B cell (primary cell): ENCODE measurements at regions not wholly inside any gene's neighbourhood (a gene's known extent, or its start where the extent isn't known, plus 50 kb on each side); places are given as distances from the start of the nearest gene placed in this dataset.

ENCODE experiments used
- ATAC-seq: fragments of 200-7000 bp; cut with Tn5 transposase; one replicate; pipeline ENCODE4 v1.10.0; 2021; ENCODE audit warnings: low read depth, mild to moderate bottlenecking, moderate number of reproducible peaks, moderate library complexity
- CTCF ChIA-PET: fragments of 350-600 bp; sonication (Branson Sonifier 250); formaldehyde crosslinking; loops from one replicate; lab custom pipeline; 2021; ENCODE audit warnings: antibody characterized with exemption, inconsistent platforms; lab: Charles Lee
- POLR2A ChIA-PET: fragments of 350-600 bp; sonication (Branson Sonifier 250); formaldehyde crosslinking; loops from one replicate; lab custom pipeline; 2021; ENCODE audit warnings: antibody characterized with exemption; lab: Charles Lee
- DNase-seq: peaks from one replicate; pipeline ENCODE4 v3.0.0; 2013
- H2AFZ ChIP-seq: 2 replicates; pipeline ENCODE4 v1.6.1; 2012; ENCODE audit warnings: mild to moderate bottlenecking, low read depth, low read length; ENCODE audit not compliant: insufficient read depth, poor library complexity, severe bottlenecking
- H3K27ac ChIP-seq, 2 donors: 1 replicate in 1 of 2; 2 replicates in 1 of 2; pipeline ENCODE4 v1.5.1; 2012 to 2013; ENCODE audit warnings: low read length in 2 of 2, mild to moderate bottlenecking in 2 of 2, moderate library complexity in 1 of 2
- H3K27me3 ChIP-seq, 4 experiments: fragments of 200-600 bp in 1 of 4; sonication (generic) in 1 of 4; replicated peaks in 1 of 4; 1 replicate in 2 of 4; 2 replicates in 2 of 4; pipeline versions ENCODE4 v1.6.1 to v1.7.0; 2013 to 2016; ENCODE audit warnings: low read length in 3 of 4, mild to moderate bottlenecking in 2 of 4, mixed read lengths in 1 of 4, moderate library complexity in 1 of 4; ENCODE audit not compliant: insufficient read depth in 4 of 4, control insufficient read depth in 3 of 4; ENCODE audit errors: control extremely low read depth in 1 of 4
- H3K36me3 ChIP-seq, 2 experiments: replicated peaks in 1 of 2; 1 replicate in 1 of 2; 2 replicates in 1 of 2; pipeline versions ENCODE4 v1.6.1 to v1.7.1; 2013; ENCODE audit warnings: low read length in 1 of 2; ENCODE audit not compliant: insufficient read depth in 2 of 2, control insufficient read depth in 1 of 2; ENCODE audit errors: control extremely low read depth in 1 of 2, extremely low read depth in 1 of 2
- H3K4me1 ChIP-seq, 2 donors: fragments of 200-600 bp in 1 of 2; sonication (generic) in 1 of 2; 1 replicate in 1 of 2; 2 replicates in 1 of 2; pipeline versions ENCODE4 v1.5.1 to v1.6.1; 2013 to 2017; ENCODE audit warnings: low read length in 2 of 2; ENCODE audit not compliant: control insufficient read depth in 2 of 2, insufficient read depth in 2 of 2
- H3K4me2 ChIP-seq: replicated peaks from 2 replicates; pipeline ENCODE3; 2012; ENCODE audit warnings: mild to moderate bottlenecking, low read depth, low read length; ENCODE audit not compliant: poor library complexity, severe bottlenecking
- H3K4me3 ChIP-seq, 5 experiments: fragments of 200-600 bp in 1 of 5; sonication (generic) in 1 of 5; 1 replicate in 3 of 5; 2 replicates in 2 of 5; pipeline versions ENCODE4 v1.5.1 to v1.7.0; 2011 to 2016; ENCODE audit warnings: low read length in 4 of 5, mild to moderate bottlenecking in 4 of 5, low read depth in 2 of 5, control low read depth in 1 of 5, moderate library complexity in 1 of 5; ENCODE audit not compliant: insufficient read depth in 1 of 5; ENCODE audit errors: control extremely low read depth in 1 of 5, extremely low read depth in 1 of 5
- H3K79me2 ChIP-seq: fragments of 200-600 bp; sonication (generic); one replicate; pipeline ENCODE4 v1.6.0; 2016; ENCODE audit warnings: low read length; ENCODE audit not compliant: control insufficient read depth, insufficient read depth
- H3K9ac ChIP-seq: fragments of 200-600 bp; sonication (generic); 2 replicates; pipeline ENCODE4 v1.6.1; 2017; ENCODE audit warnings: mild to moderate bottlenecking, low read length, moderate library complexity
- H3K9me3 ChIP-seq, 3 donors: one replicate each; pipeline versions ENCODE4 v1.6.1 to v1.7.1; 2013; ENCODE audit warnings: low read length in 2 of 3; ENCODE audit not compliant: control insufficient read depth in 2 of 3, insufficient read depth in 1 of 3; ENCODE audit errors: control extremely low read depth in 1 of 3
- H4K20me1 ChIP-seq: 2 replicates; pipeline ENCODE4 v1.6.0; 2012; ENCODE audit warnings: mild to moderate bottlenecking, low read length; ENCODE audit not compliant: insufficient read depth, control insufficient read depth, poor library complexity, severe bottlenecking
- H3K27ac Mint-ChIP-seq: one replicate; pipeline ENCODE4 v1.8.0; 2021; ENCODE audit warnings: mixed read lengths
- H3K27me3 Mint-ChIP-seq: one replicate; pipeline ENCODE4 v1.8.0; 2021; ENCODE audit warnings: mixed read lengths
- H3K4me1 Mint-ChIP-seq: one replicate; pipeline ENCODE4 v1.8.0; 2021; ENCODE audit warnings: mixed read lengths
- H3K4me3 Mint-ChIP-seq: one replicate; pipeline ENCODE4 v1.8.0; 2021; ENCODE audit warnings: mixed read lengths
- H3K9me3 Mint-ChIP-seq: one replicate; pipeline ENCODE4 v1.8.0; 2022; ENCODE audit warnings: mixed read lengths; ENCODE audit not compliant: insufficient read depth
- EZH2 ChIP-seq: IDR thresholded peaks from 2 replicates; pipeline ENCODE4 v1.6.1; 2012; ENCODE audit warnings: borderline replicate concordance, low read depth, mild to moderate bottlenecking, moderate library complexity, low read length; ENCODE audit not compliant: insufficient read depth, poor library complexity, severe bottlenecking
- WGBS: methylation state at CpG from one replicate; pipeline ENCODE4 v1.1.5; 2013; ENCODE audit warnings: missing lambda C conversion rate; ENCODE audit not compliant: insufficient coverage; 5-methylcytosine and 5-hydroxymethylcytosine counted together
- intact Hi-C: fragments of 100-400 bp; cut with micrococcal nuclease; formaldehyde crosslinking; loops from one replicate; pipeline ENCODE4 v1.10.0; 2022
- TF ChIP-seq, protein P1 (sequence below): fragments of 200-600 bp; IDR thresholded peaks from one replicate; pipeline ENCODE4 v1.8.0; 2022; ENCODE audit warnings: antibody characterized with exemption, mild to moderate bottlenecking

GRCh38 chr2:71852141-71852711, 295.4 kb downstream of the CYP26B1 start:
- peaks cover 4% of the 10 kb centered on the region for H3K9me3 Mint-ChIP-seq
- no peak overlapping the region for H3K4me3 ChIP-seq
- WGBS, result 29% methylated on average over 23 of the region's 32 CpGs

GRCh38 chr2:71851094-71851750, 296.4 kb downstream of the CYP26B1 start:
- Histone ChIP-seq H3K4me3 (no peak overlapping the region), H2AFZ (no peak overlapping the region), H3K4me1 (no peaks in the 10 kb centered on the region), H3K9ac (no peak overlapping the region), H3K79me2 (no peaks in the 10 kb centered on the region), H3K36me3 (no peaks in the 10 kb centered on the region), H3K27ac (no peak overlapping the region), H3K27me3 (no peaks in the 10 kb centered on the region), H4K20me1 (no peaks in the 10 kb centered on the region), H3K4me2 (no peak overlapping the region), H3K9me3 (peaks cover 0 to 8% (median 0%) of the 10 kb centered on the region in 3 donors)
- DNase-seq (no peak), ATAC-seq (no peak)
- H3K4me3 Mint-ChIP-seq, result no peak overlapping the region
- POLR2A ChIA-PET, result no interaction called here
- intact Hi-C loops, result no loop called here
- H3K27ac Mint-ChIP-seq, result no peak overlapping the region
- peaks cover 4% of the 10 kb centered on the region for H3K9me3 Mint-ChIP-seq
- H3K27me3 Mint-ChIP-seq, result no peaks in the 10 kb centered on the region
- CTCF ChIA-PET, result no interaction called here
- TF ChIP-seq, protein P1, sequence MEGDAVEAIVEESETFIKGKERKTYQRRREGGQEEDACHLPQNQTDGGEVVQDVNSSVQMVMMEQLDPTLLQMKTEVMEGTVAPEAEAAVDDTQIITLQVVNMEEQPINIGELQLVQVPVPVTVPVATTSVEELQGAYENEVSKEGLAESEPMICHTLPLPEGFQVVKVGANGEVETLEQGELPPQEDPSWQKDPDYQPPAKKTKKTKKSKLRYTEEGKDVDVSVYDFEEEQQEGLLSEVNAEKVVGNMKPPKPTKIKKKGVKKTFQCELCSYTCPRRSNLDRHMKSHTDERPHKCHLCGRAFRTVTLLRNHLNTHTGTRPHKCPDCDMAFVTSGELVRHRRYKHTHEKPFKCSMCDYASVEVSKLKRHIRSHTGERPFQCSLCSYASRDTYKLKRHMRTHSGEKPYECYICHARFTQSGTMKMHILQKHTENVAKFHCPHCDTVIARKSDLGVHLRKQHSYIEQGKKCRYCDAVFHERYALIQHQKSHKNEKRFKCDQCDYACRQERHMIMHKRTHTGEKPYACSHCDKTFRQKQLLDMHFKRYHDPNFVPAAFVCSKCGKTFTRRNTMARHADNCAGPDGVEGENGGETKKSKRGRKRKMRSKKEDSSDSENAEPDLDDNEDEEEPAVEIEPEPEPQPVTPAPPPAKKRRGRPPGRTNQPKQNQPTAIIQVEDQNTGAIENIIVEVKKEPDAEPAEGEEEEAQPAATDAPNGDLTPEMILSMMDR, result no peak
- no peak for TF ChIP-seq EZH2
- no peaks in the 10 kb centered on the region for H3K4me1 Mint-ChIP-seq
- 76% methylated on average over 4 of the region's 8 CpGs for WGBS

More at GRCh38 chr2:71852141-71852711, 295.4 kb downstream of the CYP26B1 start:
- Histone ChIP-seq H3K4me1 (no peaks in the 10 kb centered on the region), H3K79me2 (no peaks in the 10 kb centered on the region), H3K9ac (no peak overlapping the region), H4K20me1 (no peaks in the 10 kb centered on the region), H3K36me3 (no peaks in the 10 kb centered on the region), H3K27me3 (no peaks in the 10 kb centered on the region), H3K4me2 (no peak overlapping the region), H3K27ac (no peak overlapping the region), H2AFZ (no peak overlapping the region), H3K9me3 (peaks cover 0 to 8% (median 0%) of the 10 kb centered on the region in 3 donors)
- CTCF ChIA-PET, result no interaction called here
- Mint-ChIP-seq H3K27me3 (no peaks in the 10 kb centered on the region), H3K27ac (no peak overlapping the region), H3K4me1 (no peaks in the 10 kb centered on the region), H3K4me3 (no peak overlapping the region)
- POLR2A ChIA-PET, result no interaction called here
- ATAC-seq (no peak), DNase-seq (no peak)
- TF ChIP-seq EZH2, result no peak
- TF ChIP-seq, protein P1, result no peak
- intact Hi-C loops, result no loop called here
